ENCODE measurements at regions not wholly inside any gene's neighbourhood (a gene's known extent, or its start where the extent isn't known, plus 50 kb on each side); places are given as distances from the start of the nearest gene placed in this dataset.
"Not testable (repeated sequence)": the region's sequence is repeated elsewhere in the genome, so short reads cannot be mapped to it uniquely, and the experiment has no call there.

DNA sequence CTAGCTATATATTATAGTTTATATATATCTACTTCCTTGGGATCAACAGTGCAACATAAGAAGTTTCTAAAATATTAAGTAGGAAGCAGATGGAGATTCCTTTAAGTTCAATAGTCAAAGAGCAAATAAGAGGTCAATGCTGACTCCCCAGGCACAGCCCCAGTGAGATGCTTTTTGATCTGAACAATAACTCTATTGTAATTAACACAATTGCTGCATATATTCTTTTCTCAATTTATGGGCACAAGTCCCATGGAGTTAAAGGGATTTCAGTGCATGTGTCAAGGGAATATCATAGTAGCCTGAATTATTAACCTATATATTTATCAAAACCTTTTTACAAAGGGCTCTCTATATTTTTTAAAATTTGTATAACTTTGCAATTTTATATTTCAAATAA is 180.8 kb downstream of the SPRY2 start:
- in situ Hi-C loops (cut with HindIII; ENCODE audit: low sequenced_read_pairs) = no loop called here
- TF ChIP-seq, protein P1, sequence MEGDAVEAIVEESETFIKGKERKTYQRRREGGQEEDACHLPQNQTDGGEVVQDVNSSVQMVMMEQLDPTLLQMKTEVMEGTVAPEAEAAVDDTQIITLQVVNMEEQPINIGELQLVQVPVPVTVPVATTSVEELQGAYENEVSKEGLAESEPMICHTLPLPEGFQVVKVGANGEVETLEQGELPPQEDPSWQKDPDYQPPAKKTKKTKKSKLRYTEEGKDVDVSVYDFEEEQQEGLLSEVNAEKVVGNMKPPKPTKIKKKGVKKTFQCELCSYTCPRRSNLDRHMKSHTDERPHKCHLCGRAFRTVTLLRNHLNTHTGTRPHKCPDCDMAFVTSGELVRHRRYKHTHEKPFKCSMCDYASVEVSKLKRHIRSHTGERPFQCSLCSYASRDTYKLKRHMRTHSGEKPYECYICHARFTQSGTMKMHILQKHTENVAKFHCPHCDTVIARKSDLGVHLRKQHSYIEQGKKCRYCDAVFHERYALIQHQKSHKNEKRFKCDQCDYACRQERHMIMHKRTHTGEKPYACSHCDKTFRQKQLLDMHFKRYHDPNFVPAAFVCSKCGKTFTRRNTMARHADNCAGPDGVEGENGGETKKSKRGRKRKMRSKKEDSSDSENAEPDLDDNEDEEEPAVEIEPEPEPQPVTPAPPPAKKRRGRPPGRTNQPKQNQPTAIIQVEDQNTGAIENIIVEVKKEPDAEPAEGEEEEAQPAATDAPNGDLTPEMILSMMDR (IDR thresholded peaks at IDR 0.05; ENCODE audit: low read depth, low read length) = no peak
- no peak overlapping the region for H3K4me3 ChIP-seq (ENCODE audit: low read depth, low read length)
- no peak for DNase-seq (ENCODE audit: low read depth, low spot score)

DNA sequence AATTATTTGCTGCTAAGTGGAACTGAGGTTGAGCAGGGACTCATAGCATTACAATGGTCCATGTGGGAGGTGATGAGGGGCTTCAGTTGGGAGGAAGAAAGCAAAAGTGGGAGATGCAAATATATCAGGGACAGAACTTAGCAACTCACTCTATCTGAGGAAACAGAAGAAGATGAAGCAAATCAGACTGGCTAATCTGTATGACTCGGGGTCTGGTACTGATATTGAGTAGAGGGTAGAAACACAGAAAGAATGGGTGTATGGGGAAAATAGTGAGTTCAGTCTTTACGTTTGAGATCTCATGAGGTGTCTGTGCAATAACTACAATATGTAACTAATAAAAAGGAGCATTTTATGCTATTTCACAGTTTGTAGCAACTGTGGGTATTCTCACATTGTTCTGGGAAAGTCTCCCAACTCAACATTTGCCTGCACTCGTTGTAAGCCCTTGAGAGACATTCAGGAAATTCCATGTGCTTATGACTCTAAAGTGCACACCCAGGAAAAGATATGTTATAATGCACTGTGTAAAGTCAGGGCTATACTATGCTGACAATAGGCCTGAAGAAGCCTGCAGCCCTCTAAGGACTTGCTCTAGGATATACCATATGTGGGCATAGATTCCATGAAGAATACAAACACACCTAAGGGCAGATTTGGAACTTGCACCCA is 183.5 kb downstream of the SPRY2 start:
- TF ChIP-seq, protein P1 (IDR thresholded peaks at IDR 0.05; ENCODE audit: low read depth, low read length) = no peak
- in situ Hi-C loops (cut with HindIII; ENCODE audit: low sequenced_read_pairs) = no loop called here
- DNase-seq (ENCODE audit: low read depth, low spot score) = no peak
- H3K4me3 ChIP-seq (ENCODE audit: low read depth, low read length) = no peak overlapping the region

DNA sequence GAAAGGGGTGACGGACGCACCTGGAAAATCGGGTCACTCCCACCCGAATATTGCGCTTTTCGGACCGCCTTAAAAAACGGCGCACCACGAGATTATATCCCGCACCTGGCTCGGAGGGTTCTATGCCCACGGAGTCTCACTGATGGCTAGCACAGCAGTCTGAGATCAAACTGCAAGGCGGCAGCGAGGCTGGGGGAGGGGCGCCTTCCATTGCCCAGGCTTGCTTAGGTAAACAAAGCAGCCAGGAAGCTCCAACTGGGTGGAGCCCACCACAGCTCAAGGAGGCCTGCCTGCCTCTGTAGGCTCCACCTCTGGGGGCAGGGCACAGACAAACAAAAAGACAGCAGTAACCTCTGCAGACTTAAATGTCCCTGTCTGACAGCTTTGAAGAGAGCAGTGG is 188.8 kb downstream of the SPRY2 start:
- DNase-seq (ENCODE audit: low read depth, low spot score); H3K4me3 ChIP-seq (ENCODE audit: low read depth, low read length); in situ Hi-C loops (cut with HindIII; ENCODE audit: low sequenced_read_pairs): not testable (repeated sequence)

DNA sequence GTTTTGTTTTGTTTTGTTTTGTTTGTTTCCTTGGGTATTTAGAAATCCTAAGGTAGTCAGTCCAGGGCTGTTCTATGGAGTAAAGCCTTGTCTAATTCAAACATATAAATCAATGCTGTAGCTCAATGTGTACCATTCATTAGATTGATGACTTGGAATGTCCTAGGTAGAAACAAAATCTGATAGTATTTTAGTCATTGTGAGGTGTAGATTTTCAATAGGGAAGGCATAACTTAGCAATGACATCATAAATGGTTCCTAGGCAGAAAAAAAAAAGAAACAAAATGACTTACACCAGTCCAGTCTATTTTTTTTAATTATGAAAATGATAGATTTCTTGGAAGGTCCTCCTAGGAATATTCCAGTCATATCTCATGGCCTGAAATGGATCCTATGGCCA is 189.9 kb downstream of the SPRY2 start:
- H3K4me3 ChIP-seq (ENCODE audit: low read depth, low read length) = no peak overlapping the region
- no peak for DNase-seq (ENCODE audit: low read depth, low spot score)
- TF ChIP-seq, protein P1 (IDR thresholded peaks at IDR 0.05; ENCODE audit: low read depth, low read length) = no peak
- in situ Hi-C loops (cut with HindIII; ENCODE audit: low sequenced_read_pairs) = no loop called here

- no peak overlapping the region for H3K4me3 ChIP-seq (ENCODE audit: low read depth, low read length)
- TF ChIP-seq, protein P1 (IDR thresholded peaks at IDR 0.05; ENCODE audit: low read depth, low read length) = no peak
- in situ Hi-C loops (cut with HindIII; ENCODE audit: low sequenced_read_pairs) = no loop called here
- DNase-seq (ENCODE audit: low read depth, low spot score) = no peak
These were observed 191.2 kb downstream of the SPRY2 start for GRCh38 chr13:80149736-80150135.

DNA sequence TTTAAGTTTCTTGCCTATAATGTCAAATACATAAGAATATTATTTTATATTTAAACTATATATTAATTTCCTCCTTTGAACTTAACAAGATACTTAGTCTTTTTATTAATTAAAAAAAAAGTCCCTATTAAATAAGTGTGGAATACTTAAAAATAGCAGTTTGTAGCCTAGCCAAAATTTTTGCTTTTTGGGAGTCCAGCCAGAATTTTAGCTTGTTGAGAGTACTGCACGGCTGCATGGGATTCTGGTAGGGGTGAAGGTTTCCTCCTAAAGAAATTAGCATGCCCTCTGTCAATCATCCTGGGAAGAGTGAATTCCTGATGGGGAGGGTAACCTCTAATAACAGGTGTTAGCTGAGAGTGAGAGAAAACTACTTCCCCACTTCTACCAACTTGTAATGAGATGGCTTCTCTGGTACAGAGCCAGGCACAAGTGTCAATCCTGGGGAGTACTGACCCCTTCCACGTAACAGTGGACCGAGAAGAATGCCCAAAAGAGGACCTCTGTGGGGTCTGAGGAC is 195.7 kb downstream of the SPRY2 start:
- in situ Hi-C loops (cut with HindIII; ENCODE audit: low sequenced_read_pairs) = no loop called here
- TF ChIP-seq, protein P1 (IDR thresholded peaks at IDR 0.05; ENCODE audit: low read depth, low read length) = no peak
- no peak overlapping the region for H3K4me3 ChIP-seq (ENCODE audit: low read depth, low read length)
- no peak for DNase-seq (ENCODE audit: low read depth, low spot score)

DNA sequence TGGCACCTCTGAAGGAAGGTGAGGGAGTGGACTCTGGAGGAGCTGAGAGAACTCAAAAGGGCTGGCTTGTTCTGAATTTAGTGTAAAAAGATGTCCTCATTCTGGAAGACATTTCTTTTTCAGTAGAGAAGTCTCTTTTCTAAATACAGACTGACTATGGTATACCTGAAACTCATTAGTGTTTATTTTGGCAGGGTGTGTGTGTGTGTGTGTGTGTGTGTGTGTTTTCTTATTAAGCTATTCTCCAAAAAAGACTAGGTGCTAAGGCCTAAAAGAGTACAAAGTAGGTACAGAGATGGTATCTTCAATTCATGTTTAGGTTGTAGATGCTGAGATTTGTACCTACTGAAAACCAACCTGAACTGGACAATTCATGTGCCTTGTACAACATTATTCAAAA is 196.4 kb downstream of the SPRY2 start:
- in situ Hi-C loops (cut with HindIII; ENCODE audit: low sequenced_read_pairs) = no loop called here
- no peak overlapping the region for H3K4me3 ChIP-seq (ENCODE audit: low read depth, low read length)
- TF ChIP-seq, protein P1 (IDR thresholded peaks at IDR 0.05; ENCODE audit: low read depth, low read length) = no peak
- no peak for DNase-seq (ENCODE audit: low read depth, low spot score)

Data from astrocyte of the spinal cord (primary cell).